NB4 (cell line): ENCODE measurements at regions not wholly inside any gene's neighbourhood (a gene's known extent, or its start where the extent isn't known, plus 50 kb on each side); places are given as distances from the start of the nearest gene placed in this dataset.

Experiments
- CTCF ChIP-seq: IDR thresholded peaks from one replicate; pipeline ENCODE4 v1.5.1; 2012; ENCODE audit warnings: low read depth, low read length
- MAX ChIP-seq: IDR thresholded peaks from 2 replicates; pipeline ENCODE4 v1.6.1; 2011; ENCODE audit warnings: low read depth, low read length
- MYC ChIP-seq: IDR thresholded peaks from 2 replicates; pipeline ENCODE4 v1.6.1; 2011; ENCODE audit warnings: low read depth, low read length
- POLR2A ChIP-seq: IDR thresholded peaks from 2 replicates; pipeline ENCODE4 v1.6.1; 2011; ENCODE audit warnings: mild to moderate bottlenecking; ENCODE audit not compliant: insufficient read length; ENCODE audit errors: extremely low read depth

- TF ChIP-seq CTCF (no peak), POLR2A (no peak), MAX (no peak), MYC (no peak)
These were observed 1248.3 kb upstream of the USP15 start for GRCh38 chr12:61011767-61012423.
